ENCODE measurements at regions not wholly inside any gene's neighbourhood (a gene's known extent, or its start where the extent isn't known, plus 50 kb on each side); places are given as distances from the start of the nearest gene placed in this dataset.

- Histone ChIP-seq H3K27ac (no peak overlapping the region), H3K27me3 (no peaks in the 10 kb centered on the region), H3K9me3 (no peaks in the 10 kb centered on the region), H3K4me1 (peaks cover 3 to 44% (median 21%) of the 10 kb centered on the region in 12 donors), H3K36me3 (no peaks in the 10 kb centered on the region), H3K4me3 (no peak overlapping the region)
- ATAC-seq (no peak), DNase-seq (no peak)
- no peak for TF ChIP-seq POLR2A (IDR thresholded peaks at IDR 0.05)
- TF ChIP-seq, protein P1, sequence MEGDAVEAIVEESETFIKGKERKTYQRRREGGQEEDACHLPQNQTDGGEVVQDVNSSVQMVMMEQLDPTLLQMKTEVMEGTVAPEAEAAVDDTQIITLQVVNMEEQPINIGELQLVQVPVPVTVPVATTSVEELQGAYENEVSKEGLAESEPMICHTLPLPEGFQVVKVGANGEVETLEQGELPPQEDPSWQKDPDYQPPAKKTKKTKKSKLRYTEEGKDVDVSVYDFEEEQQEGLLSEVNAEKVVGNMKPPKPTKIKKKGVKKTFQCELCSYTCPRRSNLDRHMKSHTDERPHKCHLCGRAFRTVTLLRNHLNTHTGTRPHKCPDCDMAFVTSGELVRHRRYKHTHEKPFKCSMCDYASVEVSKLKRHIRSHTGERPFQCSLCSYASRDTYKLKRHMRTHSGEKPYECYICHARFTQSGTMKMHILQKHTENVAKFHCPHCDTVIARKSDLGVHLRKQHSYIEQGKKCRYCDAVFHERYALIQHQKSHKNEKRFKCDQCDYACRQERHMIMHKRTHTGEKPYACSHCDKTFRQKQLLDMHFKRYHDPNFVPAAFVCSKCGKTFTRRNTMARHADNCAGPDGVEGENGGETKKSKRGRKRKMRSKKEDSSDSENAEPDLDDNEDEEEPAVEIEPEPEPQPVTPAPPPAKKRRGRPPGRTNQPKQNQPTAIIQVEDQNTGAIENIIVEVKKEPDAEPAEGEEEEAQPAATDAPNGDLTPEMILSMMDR (IDR thresholded peaks at IDR 0.05) = no peak
- intact Hi-C loops (cut with DNase I) = no loop called here
- 78 to 80% (median 79%) methylated on average over 9 of the region's 9 CpGs for WGBS, 4 donors
Observed at GRCh38 chr6:21772884-21773575, 179.5 kb downstream of the SOX4 start.

GRCh38 chr6:21773576-21773968 is 180.0 kb downstream of the SOX4 start:
- Histone ChIP-seq H3K4me3 (no peak overlapping the region), H3K4me1 (peaks cover 3 to 39% (median 21%) of the 10 kb centered on the region in 12 donors), H3K27me3 (no peaks in the 10 kb centered on the region), H3K9me3 (no peaks in the 10 kb centered on the region), H3K36me3 (no peaks in the 10 kb centered on the region), H3K27ac (no peak overlapping the region)
- 93 to 97% (median 95%) methylated on average over 6 of the region's 6 CpGs for WGBS, 4 donors
- TF ChIP-seq POLR2A (IDR thresholded peaks at IDR 0.05) = no peak
- TF ChIP-seq, protein P1 (IDR thresholded peaks at IDR 0.05) = no peak
- intact Hi-C loops (cut with DNase I) = no loop called here
- DNase-seq (no peak), ATAC-seq (no peak)

- H3K36me3 ChIP-seq = no peaks in the 10 kb centered on the region
- peaks cover 0 to 4% (median 0%) of the 10 kb centered on the region in 12 donors for H3K4me1 ChIP-seq
- H3K4me3 ChIP-seq = no peak overlapping the region
- 63 to 83% (median 81%) methylated on average over 1 of the region's 1 CpG for WGBS, 4 donors
- DNase-seq = no peak
- H3K9me3 ChIP-seq = no peaks in the 10 kb centered on the region
- intact Hi-C loops (cut with DNase I) = no loop called here
- H3K27ac ChIP-seq = no peak overlapping the region
- TF ChIP-seq, protein P1 (IDR thresholded peaks at IDR 0.05) = no peak
- no peaks in the 10 kb centered on the region for H3K27me3 ChIP-seq
- ATAC-seq = no peak
Observed at GRCh38 chr6:21777846-21778245, 184.3 kb downstream of the SOX4 start.

DNA sequence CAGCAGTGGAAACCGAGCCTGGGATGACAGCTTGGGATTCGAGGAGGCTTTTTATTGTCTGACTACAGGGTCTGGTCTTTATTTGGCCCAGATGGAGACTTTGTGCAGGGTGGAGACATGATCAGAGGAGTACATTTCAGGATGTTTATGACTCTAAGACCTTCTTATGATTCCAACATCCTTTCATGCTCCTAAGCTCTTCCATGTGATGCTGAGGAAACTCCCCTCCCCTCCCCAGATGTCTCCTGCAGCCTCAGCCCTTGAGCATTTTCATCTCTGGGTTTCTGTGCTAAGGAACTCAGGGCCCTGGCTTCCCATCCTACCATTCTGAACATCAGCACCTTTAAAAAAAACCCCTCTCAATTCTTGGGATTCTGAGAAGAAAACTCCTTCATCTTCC is 186.6 kb downstream of the SOX4 start:
- Histone ChIP-seq H3K4me3 (no peak overlapping the region), H3K4me1 (no peaks in the 10 kb centered on the region), H3K27me3 (no peaks in the 10 kb centered on the region), H3K36me3 (no peaks in the 10 kb centered on the region), H3K9me3 (no peaks in the 10 kb centered on the region), H3K27ac (no peak overlapping the region)
- 57 to 90% (median 70%) methylated on average over 2 of the region's 2 CpGs for WGBS, 4 donors
- TF ChIP-seq, protein P1 (IDR thresholded peaks at IDR 0.05) = no peak
- TF ChIP-seq POLR2A (IDR thresholded peaks at IDR 0.05) = no peak
- ATAC-seq (no peak), DNase-seq (no peak)
- intact Hi-C loops (cut with DNase I) = no loop called here

Measured in heart left ventricle (tissue), 16 donors.